Neural progenitor cell (in vitro differentiated cells): ENCODE measurements at regions not wholly inside any gene's neighbourhood (a gene's known extent, or its start where the extent isn't known, plus 50 kb on each side); places are given as distances from the start of the nearest gene placed in this dataset.

Source experiments
- EZH2 ChIP-seq: fragments of 200-600 bp; sonication (generic); IDR thresholded peaks from 2 replicates; pipeline ENCODE4 v1.6.1; 2017; ENCODE audit warnings: antibody characterized with exemption, mild to moderate bottlenecking, moderate library complexity
- EZH2phosphoT487 ChIP-seq: fragments of 200-600 bp; sonication (generic); IDR thresholded peaks from 2 replicates; pipeline ENCODE4 v1.6.1; 2017; ENCODE audit warnings: antibody characterized with exemption
- TF ChIP-seq, protein P1 (sequence below): fragments of 200-600 bp; sonication (generic); IDR thresholded peaks from 2 replicates; pipeline ENCODE4 v1.5.1; 2017; ENCODE audit warnings: antibody characterized with exemption, mild to moderate bottlenecking

DNA sequence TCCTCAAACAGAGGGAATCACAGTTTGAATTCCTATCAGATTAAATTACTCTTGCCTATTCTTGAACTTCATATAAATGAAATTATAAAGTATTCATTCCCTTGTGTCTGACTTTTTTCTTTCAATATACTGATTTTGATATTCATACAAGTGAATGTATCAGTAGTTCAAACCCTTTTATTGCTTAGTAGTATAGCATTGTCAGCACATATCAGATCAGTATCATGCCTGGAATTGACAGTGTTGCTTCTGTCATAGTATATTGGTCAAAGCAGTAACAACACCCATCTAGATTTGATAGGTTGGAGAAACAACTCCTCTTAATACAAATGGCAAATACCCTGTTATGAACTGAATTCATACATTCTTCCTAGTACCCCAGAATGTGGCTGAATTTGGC is 89.1 kb upstream of the SLC35F1 start:
- TF ChIP-seq, protein P1, sequence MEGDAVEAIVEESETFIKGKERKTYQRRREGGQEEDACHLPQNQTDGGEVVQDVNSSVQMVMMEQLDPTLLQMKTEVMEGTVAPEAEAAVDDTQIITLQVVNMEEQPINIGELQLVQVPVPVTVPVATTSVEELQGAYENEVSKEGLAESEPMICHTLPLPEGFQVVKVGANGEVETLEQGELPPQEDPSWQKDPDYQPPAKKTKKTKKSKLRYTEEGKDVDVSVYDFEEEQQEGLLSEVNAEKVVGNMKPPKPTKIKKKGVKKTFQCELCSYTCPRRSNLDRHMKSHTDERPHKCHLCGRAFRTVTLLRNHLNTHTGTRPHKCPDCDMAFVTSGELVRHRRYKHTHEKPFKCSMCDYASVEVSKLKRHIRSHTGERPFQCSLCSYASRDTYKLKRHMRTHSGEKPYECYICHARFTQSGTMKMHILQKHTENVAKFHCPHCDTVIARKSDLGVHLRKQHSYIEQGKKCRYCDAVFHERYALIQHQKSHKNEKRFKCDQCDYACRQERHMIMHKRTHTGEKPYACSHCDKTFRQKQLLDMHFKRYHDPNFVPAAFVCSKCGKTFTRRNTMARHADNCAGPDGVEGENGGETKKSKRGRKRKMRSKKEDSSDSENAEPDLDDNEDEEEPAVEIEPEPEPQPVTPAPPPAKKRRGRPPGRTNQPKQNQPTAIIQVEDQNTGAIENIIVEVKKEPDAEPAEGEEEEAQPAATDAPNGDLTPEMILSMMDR: no peak
- TF ChIP-seq EZH2phosphoT487 (no peak), EZH2 (no peak)
